K562 (cell line): ENCODE measurements at regions not wholly inside any gene's neighbourhood (a gene's known extent, or its start where the extent isn't known, plus 50 kb on each side); places are given as distances from the start of the nearest gene placed in this dataset.

ENCODE experiments used
- ATAC-seq: fragments of 200-7000 bp; cut with Tn5 transposase; 3 replicates; pipeline ENCODE4 v1.9.1; 2020; ENCODE audit warnings: moderate library complexity
- BruUV-seq: library from RNA; stranded (reverse); fragments of 400-500 nt; replicated peaks from 2 replicates; lab custom pipeline; 2021; lab: Mats Ljungman, UMichigan
- CTCF ChIA-PET: fragments of 300-600 bp; formaldehyde crosslinking; extraction: SDS; loops from one replicate; lab custom pipeline; 2021; ENCODE audit warnings: low intra/inter-chr PET ratio; lab: Yijun Ruan, JAX
- POLR2A ChIA-PET: fragments of 300-600, 350-650 bp; sonication (Branson Sonifier 250); formaldehyde crosslinking; extraction: SDS; loops from one replicate; lab custom pipeline; 2021; ENCODE audit warnings: antibody characterized with exemption, inconsistent platforms; lab: Yijun Ruan, JAX
- DNase-seq, 4 experiments: peaks; one replicate each; pipeline versions ENCODE4 v3.0.0 to v3.0.0-alpha.2; 2011 to 2018; ENCODE audit warnings: low spot score in 3 of 4, mixed read lengths in 3 of 4; ENCODE audit errors: extremely low read depth in 1 of 4
- FAIRE-seq: peaks from 2 replicates; lab custom pipeline; 2011; peaks lifted over from hg19 to GRCh38; lab: Jason Lieb, UNC
- H2AFZ ChIP-seq: 2 replicates; pipeline ENCODE4 v1.6.0; 2011; ENCODE audit warnings: low read depth, low read length, control low read depth, inconsistent platforms
- H3K27ac ChIP-seq: fragments of 200-600 bp; 3 replicates; pipeline ENCODE4 v1.8.0; 2011; ENCODE audit warnings: low read depth, mild to moderate bottlenecking, control low read depth, inconsistent platforms, low read length, moderate library complexity, mixed read lengths; ENCODE audit errors: extremely low read depth
- H3K27me3 ChIP-seq, 2 experiments: fragments of 300-600 bp in 1 of 2; 2 replicates in 1 of 2; 3 replicates in 1 of 2; pipeline versions ENCODE4 v1.6.0 to v1.8.0; 2011; ENCODE audit warnings: inconsistent platforms in 2 of 2, low read length in 2 of 2, mild to moderate bottlenecking in 1 of 2, mixed read lengths in 1 of 2, moderate library complexity in 1 of 2; ENCODE audit not compliant: control insufficient read depth in 2 of 2, insufficient read depth in 2 of 2
- H3K36me3 ChIP-seq: fragments of 300-600 bp; 3 replicates; pipeline ENCODE4 v1.8.0; 2011; ENCODE audit warnings: mild to moderate bottlenecking, low read length, inconsistent platforms; ENCODE audit not compliant: control insufficient read depth, insufficient read depth
- H3K4me1 ChIP-seq, 2 experiments: fragments of 200-600 bp in 1 of 2; replicated peaks in 1 of 2; 2 replicates in 1 of 2; 3 replicates in 1 of 2; pipeline versions ENCODE4 v1.5.1 to v1.8.0; 2011; ENCODE audit warnings: inconsistent platforms in 2 of 2, low read length in 2 of 2, mild to moderate bottlenecking in 1 of 2, mixed read lengths in 1 of 2, moderate library complexity in 1 of 2; ENCODE audit not compliant: control insufficient read depth in 2 of 2, insufficient read depth in 2 of 2
- H3K4me2 ChIP-seq: 2 replicates; pipeline ENCODE4 v1.6.1; 2011; ENCODE audit warnings: low read length, control low read depth, inconsistent platforms, mixed read lengths; ENCODE audit not compliant: insufficient read depth
- H3K4me3 ChIP-seq: fragments of 200-600 bp; sonication (generic), shearing (Covaris generic); 2 replicates; pipeline ENCODE4 v1.5.1; 2016; ENCODE audit warnings: control low read depth, inconsistent platforms
- H3K79me2 ChIP-seq: fragments of 200-600 bp; 3 replicates; pipeline ENCODE4 v1.8.0; 2011; ENCODE audit warnings: low read length, inconsistent platforms; ENCODE audit not compliant: control insufficient read depth, insufficient read depth
- H3K9ac ChIP-seq, 2 experiments: 2 replicates each; pipeline versions ENCODE4 v1.6.0 to v1.6.1; 2011; ENCODE audit warnings: low read depth in 2 of 2, low read length in 2 of 2, control low read depth in 1 of 2, inconsistent platforms in 1 of 2, mild to moderate bottlenecking in 1 of 2, mixed read lengths in 1 of 2; ENCODE audit not compliant: insufficient read depth in 1 of 2
- H3K9me1 ChIP-seq: one replicate; pipeline ENCODE4 v1.6.0; 2011; ENCODE audit warnings: inconsistent platforms, mild to moderate bottlenecking, low read length, moderate library complexity; ENCODE audit not compliant: control insufficient read depth, insufficient read depth
- H3K9me3 ChIP-seq: replicated peaks from 2 replicates; pipeline ENCODE4 v1.5.1; 2011; ENCODE audit warnings: low read depth, low read length, inconsistent platforms; ENCODE audit not compliant: control insufficient read depth, insufficient read depth
- H4K20me1 ChIP-seq: replicated peaks from 2 replicates; pipeline ENCODE4 v1.6.1; 2011; ENCODE audit warnings: low read length, inconsistent platforms, mixed read lengths; ENCODE audit not compliant: control insufficient read depth, insufficient read depth
- CBFB ChIP-seq: sonication (generic); formaldehyde crosslinking; IDR thresholded peaks from 2 replicates; pipeline ENCODE4 v1.4.0; 2020; ENCODE audit warnings: mild to moderate bottlenecking, missing genetic modification reagents
- E4F1 ChIP-seq: fragments of 250-450 bp; sonication (Bioruptor Pico); IDR thresholded peaks from 2 replicates; pipeline ENCODE4 v1.5.0; 2021; ENCODE audit warnings: mild to moderate bottlenecking, borderline replicate concordance
- SIN3B ChIP-seq: fragments of 450-650 bp; IDR thresholded peaks from 2 replicates; pipeline ENCODE4 v1.6.1; 2017; ENCODE audit warnings: low read depth, mild to moderate bottlenecking, moderate library complexity
- TSC22D4 ChIP-seq: fragments of 450-650 bp; IDR thresholded peaks from 2 replicates; pipeline ENCODE4 v1.6.1; 2016; ENCODE audit warnings: missing genetic modification characterization, missing biosample characterization, control low read depth
- WGBS: fragments of 100-300 bp; shearing (Covaris generic); methylation state at CpG from one replicate; pipeline ENCODE4 v1.1.6; 2016; ENCODE audit warnings: low coverage, mixed read lengths; ENCODE audit not compliant: insufficient coverage; ENCODE audit errors: missing lambda C conversion rate; 5-methylcytosine and 5-hydroxymethylcytosine counted together
- in situ Hi-C: fragments of 300-500 bp; cut with MboI; formaldehyde crosslinking; loops from 4 replicates; pipeline ENCODE4 v1.15.0; 2018; ENCODE audit warnings: inconsistent platforms, mixed read lengths
- intact Hi-C: fragments of 100-400 bp; cut with micrococcal nuclease; formaldehyde crosslinking; loops from 2 replicates; pipeline ENCODE4 v1.14.2; 2022

GRCh38 chr2:236345081-236345714, 81.0 kb upstream of the ASB18 start:
- TF ChIP-seq CBFB = no peak
- no peak for TF ChIP-seq E4F1 (CRISPR knock-in tag)
- TF ChIP-seq TSC22D4 (tag) = no peak
- no peak for TF ChIP-seq SIN3B
- TF ChIP-seq, all 486 proteins: peak for 0
- Histone ChIP-seq H3K4me3 (no peak overlapping the region), H3K4me1 (no peaks in the 10 kb centered on the region), H3K27ac (no peak overlapping the region), H3K9ac (no peak overlapping the region), H2AFZ (no peak overlapping the region), H3K9me1 (no peaks in the 10 kb centered on the region), H3K27me3 (peaks cover 0 to 30% of the 10 kb centered on the region in 2 experiments; a peak in 2 of 5 replicates), H4K20me1 (no peaks in the 10 kb centered on the region), H3K4me2 (no peak overlapping the region), H3K36me3 (no peaks in the 10 kb centered on the region), H3K79me2 (no peaks in the 10 kb centered on the region), H3K9me3 (no peaks in the 10 kb centered on the region)
- intact Hi-C loops = no loop called here
- ATAC-seq (no peak), DNase-seq (no peak), FAIRE-seq (no peak)
- ChIA-PET POLR2A (no interaction called here), CTCF (no interaction called here)
- in situ Hi-C loops = loop anchor here (10.0 kb wide), 1 partner anchor 710 kb away; no protein-coding TSS in a partner anchor
- 1% methylated on average over 15 of the region's 18 CpGs for WGBS
- no TSS peak for BruUV-seq
